A673 (cell line): ENCODE measurements at regions not wholly inside any gene's neighbourhood (a gene's known extent, or its start where the extent isn't known, plus 50 kb on each side); places are given as distances from the start of the nearest gene placed in this dataset.

Source experiments
- BruUV-seq: library from RNA; stranded (reverse); fragments of 400-500 nt; replicated peaks from 2 replicates; lab custom pipeline; 2021; lab: Mats Ljungman, UMichigan
- CTCF ChIA-PET: fragments of 300-600 bp; sonication (Branson Sonifier 250); formaldehyde crosslinking; loops from one replicate; lab custom pipeline; 2022; ENCODE audit warnings: antibody characterized with exemption; lab: Charles Lee
- POLR2A ChIA-PET: fragments of 300-600 bp; sonication (Branson Sonifier 250); formaldehyde crosslinking; loops from one replicate; lab custom pipeline; 2022; ENCODE audit warnings: antibody characterized with exemption; ENCODE audit not compliant: low non-redundant PET; lab: Charles Lee
- DNase-seq: peaks from one replicate; pipeline ENCODE4 v3.0.0-alpha.2; 2015; ENCODE audit warnings: low spot score
- H3K27ac ChIP-seq: fragments of 200-600 bp; sonication (generic); 2 replicates; pipeline ENCODE4 v1.5.1; 2016; ENCODE audit warnings: mixed run types, low read depth, mild to moderate bottlenecking, mixed read lengths, antibody characterized with exemption, low read length; ENCODE audit not compliant: poor library complexity, severe bottlenecking
- H3K27me3 ChIP-seq: fragments of 200-600 bp; sonication (generic); replicated peaks from 2 replicates; pipeline ENCODE4 v1.6.1; 2017; ENCODE audit warnings: mixed run types, low read depth, mild to moderate bottlenecking, mixed read lengths, antibody characterized with exemption, low read length; ENCODE audit not compliant: insufficient read depth, poor library complexity
- H3K36me3 ChIP-seq: fragments of 200-600 bp; sonication (generic); 2 replicates; pipeline ENCODE4 v1.6.1; 2016; ENCODE audit warnings: mixed run types, mild to moderate bottlenecking, mixed read lengths, antibody characterized with exemption, low read length; ENCODE audit not compliant: insufficient read depth, poor library complexity, severe bottlenecking
- H3K4me1 ChIP-seq: fragments of 200-600 bp; sonication (generic); 2 replicates; pipeline ENCODE4 v1.6.1; 2017; ENCODE audit warnings: mixed run types, mild to moderate bottlenecking, mixed read lengths, antibody characterized with exemption, low read length; ENCODE audit not compliant: insufficient read depth, poor library complexity, severe bottlenecking
- H3K4me3 ChIP-seq: fragments of 200-600 bp; sonication (generic); 2 replicates; pipeline ENCODE4 v1.5.1; 2016; ENCODE audit warnings: low read depth, mixed run types, mild to moderate bottlenecking, mixed read lengths, low read length; ENCODE audit not compliant: poor library complexity, severe bottlenecking
- H3K9me3 ChIP-seq: fragments of 200-600 bp; sonication (generic); 2 replicates; pipeline ENCODE4 v1.6.1; 2016; ENCODE audit warnings: mixed run types, low read depth, mild to moderate bottlenecking, mixed read lengths, antibody characterized with exemption, low read length; ENCODE audit not compliant: poor library complexity, severe bottlenecking
- CTCF ChIP-seq: fragments of 300-800, 200-600 bp; sonication (generic); conservative IDR thresholded peaks from 2 replicates; pipeline ENCODE4 v1.5.1; 2017; ENCODE audit warnings: low read depth, mild to moderate bottlenecking, antibody characterized with exemption, low read length, moderate library complexity, mixed read lengths
- EZH2 ChIP-seq: fragments of 200-600 bp; sonication (generic); IDR thresholded peaks from 2 replicates; pipeline ENCODE4 v1.6.1; 2017; ENCODE audit warnings: borderline replicate concordance, low read depth, mild to moderate bottlenecking, mixed read lengths, antibody characterized with exemption, low read length; ENCODE audit not compliant: poor library complexity, severe bottlenecking
- intact Hi-C: fragments of 100-400 bp; cut with micrococcal nuclease; formaldehyde crosslinking; loops from one replicate; pipeline ENCODE4 v1.10.0; 2022; ENCODE audit not compliant: unreplicated experiment

GRCh38 chr1:103327054-103327719 is 198.3 kb upstream of the RNPC3 start:
- no peak overlapping the region for H3K27ac ChIP-seq
- no peak overlapping the region for H3K4me3 ChIP-seq
- H3K9me3 ChIP-seq: no peaks in the 10 kb centered on the region
- H3K4me1 ChIP-seq: no peaks in the 10 kb centered on the region
- no peak for DNase-seq
- no peaks in the 10 kb centered on the region for H3K27me3 ChIP-seq
- ChIA-PET POLR2A (no interaction called here), CTCF (no interaction called here)
- no TSS peak for BruUV-seq
- TF ChIP-seq CTCF (no peak), EZH2 (no peak)
- no peaks in the 10 kb centered on the region for H3K36me3 ChIP-seq
- intact Hi-C loops: no loop called here

DNA sequence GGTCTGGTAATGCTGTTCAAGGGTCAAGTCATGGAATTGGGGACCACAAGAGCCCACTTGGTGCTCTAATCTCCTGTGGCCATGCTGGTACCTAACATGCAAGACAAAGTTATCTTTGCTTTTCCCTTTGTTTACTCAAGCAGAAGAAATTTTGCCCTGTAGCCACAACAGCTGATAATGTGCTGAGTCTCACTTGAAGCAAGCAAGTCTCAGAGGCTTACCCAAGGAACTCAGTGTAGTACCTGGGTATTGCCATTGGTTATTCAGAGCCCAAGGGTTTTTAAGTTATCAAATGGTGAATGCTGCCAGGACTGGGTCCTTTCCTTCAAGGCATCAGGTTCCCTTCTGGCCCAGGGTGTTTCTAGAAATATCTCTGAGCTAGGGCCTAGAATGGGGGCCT is 198.9 kb upstream of the RNPC3 start:
- intact Hi-C loops: no loop called here
- Histone ChIP-seq H3K9me3 (no peaks in the 10 kb centered on the region), H3K27ac (no peak overlapping the region), H3K4me1 (no peaks in the 10 kb centered on the region), H3K27me3 (no peaks in the 10 kb centered on the region), H3K4me3 (no peak overlapping the region), H3K36me3 (no peaks in the 10 kb centered on the region)
- BruUV-seq: no TSS peak
- no peak for DNase-seq
- ChIA-PET CTCF (no interaction called here), POLR2A (no interaction called here)
- TF ChIP-seq CTCF (no peak), EZH2 (no peak)

DNA sequence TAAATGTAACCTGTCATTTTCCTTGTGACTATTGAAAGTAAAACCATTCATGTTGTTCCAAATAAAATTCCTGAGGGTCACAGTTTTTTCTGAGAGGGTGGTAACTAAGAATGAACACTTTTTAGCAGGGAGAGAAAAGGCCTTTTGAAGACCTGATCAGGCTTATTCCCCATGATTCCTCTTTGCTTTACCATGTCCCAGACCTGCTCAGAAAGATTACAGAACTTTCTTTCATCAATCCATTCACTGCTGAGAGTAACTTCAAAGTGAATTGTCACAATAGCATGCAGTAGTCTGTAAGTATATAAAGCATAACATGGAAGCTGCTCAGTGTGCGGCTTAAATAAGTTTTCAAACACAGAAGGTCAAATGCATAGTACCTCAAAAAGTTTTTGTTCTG is 201.5 kb upstream of the COL11A1 start:
- Histone ChIP-seq H3K27me3 (no peaks in the 10 kb centered on the region), H3K9me3 (no peaks in the 10 kb centered on the region), H3K27ac (no peak overlapping the region), H3K36me3 (no peaks in the 10 kb centered on the region), H3K4me1 (no peaks in the 10 kb centered on the region), H3K4me3 (no peak overlapping the region)
- ChIA-PET POLR2A (no interaction called here), CTCF (no interaction called here)
- no peak for DNase-seq
- intact Hi-C loops: no loop called here
- TF ChIP-seq EZH2 (no peak), CTCF (no peak)
- BruUV-seq: no TSS peak
